BE2C (cell line): ENCODE measurements at regions not wholly inside any gene's neighbourhood (a gene's known extent, or its start where the extent isn't known, plus 50 kb on each side); places are given as distances from the start of the nearest gene placed in this dataset.

Experiments used
- DNase-seq: peaks from one replicate; pipeline ENCODE4 v3.0.0-alpha.2; 2020
- H3K27me3 ChIP-seq: fragments of 250-450 bp; sonication (Bioruptor Pico); 2 replicates; pipeline ENCODE4 v1.5.1; 2020; ENCODE audit warnings: mild to moderate bottlenecking
- H3K36me3 ChIP-seq: fragments of 250-450 bp; sonication (Bioruptor Pico); 2 replicates; pipeline ENCODE4 v1.5.1; 2020; ENCODE audit warnings: mild to moderate bottlenecking
- H3K4me1 ChIP-seq: fragments of 250-450 bp; sonication (Bioruptor Pico); 2 replicates; pipeline ENCODE4 v1.5.1; 2020
- H3K4me3 ChIP-seq: 2 replicates; pipeline ENCODE4 v1.5.1; 2011; ENCODE audit warnings: low read depth, low read length
- H3K9me3 ChIP-seq: fragments of 250-450 bp; sonication (Bioruptor Pico); 2 replicates; pipeline ENCODE4 v1.5.1; 2020
- CTCF ChIP-seq: IDR thresholded peaks from 2 replicates; pipeline ENCODE4 v1.5.1; 2012; ENCODE audit warnings: mild to moderate bottlenecking, low read depth, low read length

- Histone ChIP-seq H3K4me3 (no peak overlapping the region), H3K36me3 (no peaks in the 10 kb centered on the region), H3K4me1 (no peaks in the 10 kb centered on the region), H3K27me3 (no peaks in the 10 kb centered on the region), H3K9me3 (no peaks in the 10 kb centered on the region)
- TF ChIP-seq CTCF, result no peak
- DNase-seq, result no peak
Observed at GRCh38 chr1:81234237-81234636, 566.5 kb upstream of the ADGRL2 start.

GRCh38 chr1:81233591-81233990 is 567.1 kb upstream of the ADGRL2 start:
- TF ChIP-seq CTCF, result no peak
- no peaks in the 10 kb centered on the region for H3K27me3 ChIP-seq
- H3K4me3 ChIP-seq, result no peak overlapping the region
- no peaks in the 10 kb centered on the region for H3K4me1 ChIP-seq
- H3K36me3 ChIP-seq, result no peaks in the 10 kb centered on the region
- no peaks in the 10 kb centered on the region for H3K9me3 ChIP-seq
- DNase-seq, result no peak

GRCh38 chr1:81232420-81232819 is 568.3 kb upstream of the ADGRL2 start:
- Histone ChIP-seq H3K27me3 (no peaks in the 10 kb centered on the region), H3K9me3 (no peaks in the 10 kb centered on the region), H3K4me1 (no peaks in the 10 kb centered on the region; the same call in 1 of the 2 replicates), H3K36me3 (no peaks in the 10 kb centered on the region), H3K4me3 (0 out of 2 replicates have a peak overlapping the region, but pooled peaks have one; percentile 5)
- no peak for TF ChIP-seq CTCF
- no peak for DNase-seq

DNA sequence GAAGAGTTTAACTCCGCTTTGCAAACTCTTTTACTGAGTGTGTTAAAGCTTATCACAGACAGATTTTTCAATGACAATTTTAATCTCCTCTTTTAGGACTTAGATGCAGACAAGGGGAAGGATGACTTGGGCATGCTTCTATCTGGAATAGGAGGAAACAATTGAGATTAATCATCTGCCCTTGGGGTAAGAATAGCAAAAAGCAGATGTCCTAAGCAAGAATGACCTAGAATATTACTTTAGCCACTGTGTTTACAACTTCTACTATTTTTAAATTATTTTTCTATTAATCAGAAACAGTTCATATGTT is 569.0 kb upstream of the ADGRL2 start:
- no peak for TF ChIP-seq CTCF
- H3K27me3 ChIP-seq, result no peaks in the 10 kb centered on the region
- H3K36me3 ChIP-seq, result no peaks in the 10 kb centered on the region
- H3K9me3 ChIP-seq, result no peaks in the 10 kb centered on the region
- peak overlapping the region; percentile 38 for H3K4me3 ChIP-seq
- H3K4me1 ChIP-seq, result no peaks in the 10 kb centered on the region; the same call in 1 of the 2 replicates
- DNase-seq, result no peak

DNA sequence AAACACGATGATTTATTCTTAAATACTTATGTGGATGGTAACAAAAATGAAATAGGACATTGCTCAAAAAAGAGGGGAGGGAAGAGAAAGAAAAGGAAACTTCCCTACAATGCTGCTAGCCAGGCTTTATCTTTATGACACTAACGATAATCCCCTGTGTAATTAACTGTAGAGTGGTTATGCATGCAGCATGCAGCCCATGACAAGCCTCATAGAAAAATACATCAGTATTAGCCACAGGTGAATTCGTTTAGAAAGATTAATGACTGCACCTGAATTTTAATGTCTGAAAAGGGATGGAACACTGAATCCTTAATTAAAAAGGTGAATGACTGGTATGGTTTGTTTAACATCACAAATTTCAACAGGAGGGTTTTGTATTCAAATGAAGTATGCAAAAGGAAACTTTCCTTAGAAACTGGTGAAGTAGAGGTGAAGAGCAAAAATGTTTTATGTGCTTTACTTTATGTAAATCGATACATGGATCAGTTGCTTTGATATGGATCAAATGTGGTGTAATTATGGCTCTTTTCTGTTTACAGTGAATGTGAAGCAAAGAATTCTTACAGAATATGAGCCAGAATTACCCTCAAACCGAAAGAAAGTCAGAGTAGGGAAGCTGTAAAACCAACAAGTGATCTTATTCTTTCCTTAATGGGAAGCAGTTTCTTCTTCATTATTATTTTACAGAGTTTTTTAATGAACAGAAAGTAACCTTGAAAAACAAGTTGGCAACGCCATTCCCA is 569.6 kb upstream of the ADGRL2 start:
- no peak for TF ChIP-seq CTCF
- DNase-seq, result no peak
- H3K9me3 ChIP-seq, result no peaks in the 10 kb centered on the region

GRCh38 chr1:81228926-81229325 is 571.8 kb upstream of the ADGRL2 start:
- no peak overlapping the region for H3K4me3 ChIP-seq
- H3K27me3 ChIP-seq, result no peaks in the 10 kb centered on the region
- DNase-seq, result peak; percentile 39
- no peaks in the 10 kb centered on the region; the same call in 1 of the 2 replicates for H3K4me1 ChIP-seq
- TF ChIP-seq CTCF, result no peak
- no peaks in the 10 kb centered on the region for H3K9me3 ChIP-seq
- H3K36me3 ChIP-seq, result no peaks in the 10 kb centered on the region

More for the DNA sequence above, 569.6 kb upstream of the ADGRL2 start:
- Histone ChIP-seq H3K4me3 (peak overlapping the region; percentile 38), H3K27me3 (no peaks in the 10 kb centered on the region), H3K4me1 (no peaks in the 10 kb centered on the region; the same call in 1 of the 2 replicates), H3K36me3 (no peaks in the 10 kb centered on the region)
